ENCODE measurements at regions not wholly inside any gene's neighbourhood (a gene's known extent, or its start where the extent isn't known, plus 50 kb on each side); places are given as distances from the start of the nearest gene placed in this dataset.
A peak's percentile ranks its signal among the peaks of the same experiment; 100 is the strongest.

GRCh38 chr6:40799296-40800140 lies 212.4 kb upstream of the LRFN2 start:
- WGBS, 2 donors: 65 to 77% methylated on average over 8 of the region's 8 CpGs
- no peaks in the 10 kb centered on the region for H3K27me3 ChIP-seq (ENCODE audit: control insufficient read depth in 1 of 2, insufficient read depth in 2 of 2, low read length in 2 of 2)
- peaks cover 6 to 11% of the 10 kb centered on the region in 2 donors for H3K4me1 ChIP-seq (ENCODE audit: control insufficient read depth in 2 of 2, insufficient read depth in 2 of 2, low read length in 1 of 2)

GRCh38 chr6:40798069-40798770 lies 211.1 kb upstream of the LRFN2 start:
- H3K36me3 ChIP-seq (ENCODE audit: control insufficient read depth in 2 of 2, insufficient read depth in 2 of 2, low read length in 1 of 2): no peaks in the 10 kb centered on the region
- WGBS, 2 donors: 85% methylated on average over 7 of the region's 7 CpGs
- H3K27ac ChIP-seq (ENCODE audit: low read depth in 2 of 2, low read length in 1 of 2): no peak overlapping the region
- peaks cover 6 to 14% of the 10 kb centered on the region in 2 donors for H3K4me1 ChIP-seq (ENCODE audit: control insufficient read depth in 2 of 2, insufficient read depth in 2 of 2, low read length in 1 of 2)
- no peaks in the 10 kb centered on the region for H3K27me3 ChIP-seq (ENCODE audit: control insufficient read depth in 1 of 2, insufficient read depth in 2 of 2, low read length in 2 of 2)
- H3K4me3 ChIP-seq (ENCODE audit: low read depth in 1 of 2, low read length in 2 of 2): no peak overlapping the region
- H3K9me3 ChIP-seq (ENCODE audit: control insufficient read depth in 2 of 2, insufficient read depth in 1 of 2, low read depth in 1 of 2, low read length in 1 of 2): no peaks in the 10 kb centered on the region

More at GRCh38 chr6:40799296-40800140, 212.4 kb upstream of the LRFN2 start:
- Histone ChIP-seq H3K27ac (ENCODE audit: low read depth in 2 of 2, low read length in 1 of 2) (no peak overlapping the region), H3K36me3 (ENCODE audit: control insufficient read depth in 2 of 2, insufficient read depth in 2 of 2, low read length in 1 of 2) (no peaks in the 10 kb centered on the region), H3K4me3 (ENCODE audit: low read depth in 1 of 2, low read length in 2 of 2) (no peak overlapping the region), H3K9me3 (ENCODE audit: control insufficient read depth in 2 of 2, insufficient read depth in 1 of 2, low read depth in 1 of 2, low read length in 1 of 2) (no peaks in the 10 kb centered on the region)

- Histone ChIP-seq H3K27me3 (ENCODE audit: control insufficient read depth in 1 of 2, insufficient read depth in 2 of 2, low read length in 2 of 2) (no peaks in the 10 kb centered on the region), H3K9me3 (ENCODE audit: control insufficient read depth in 2 of 2, insufficient read depth in 1 of 2, low read depth in 1 of 2, low read length in 1 of 2) (no peaks in the 10 kb centered on the region), H3K4me3 (ENCODE audit: low read depth in 1 of 2, low read length in 2 of 2) (no peak overlapping the region), H3K36me3 (ENCODE audit: control insufficient read depth in 2 of 2, insufficient read depth in 2 of 2, low read length in 1 of 2) (no peaks in the 10 kb centered on the region), H3K4me1 (ENCODE audit: control insufficient read depth in 2 of 2, insufficient read depth in 2 of 2, low read length in 1 of 2) (peaks cover 2 to 7% of the 10 kb centered on the region in 2 donors), H3K27ac (ENCODE audit: low read depth in 2 of 2, low read length in 1 of 2) (no peak overlapping the region)
- 73 to 74% methylated on average over 14 of the region's 14 CpGs for WGBS, 2 donors
Measured at GRCh38 chr6:40796260-40797221, 209.4 kb upstream of the LRFN2 start.

GRCh38 chr6:40794586-40794985 lies 207.4 kb upstream of the LRFN2 start:
- H3K4me1 ChIP-seq (ENCODE audit: control insufficient read depth in 2 of 2, insufficient read depth in 2 of 2, low read length in 1 of 2): peaks cover 2 to 11% of the 10 kb centered on the region in 2 donors
- WGBS, 2 donors: 42 to 57% methylated on average over 2 of the region's 2 CpGs
- no peaks in the 10 kb centered on the region for H3K36me3 ChIP-seq (ENCODE audit: control insufficient read depth in 2 of 2, insufficient read depth in 2 of 2, low read length in 1 of 2)
- H3K27me3 ChIP-seq (ENCODE audit: control insufficient read depth in 1 of 2, insufficient read depth in 2 of 2, low read length in 2 of 2): no peaks in the 10 kb centered on the region
- H3K9me3 ChIP-seq (ENCODE audit: control insufficient read depth in 2 of 2, insufficient read depth in 1 of 2, low read depth in 1 of 2, low read length in 1 of 2): no peaks in the 10 kb centered on the region
- peak overlapping the region; percentile 51 to 72 for H3K27ac ChIP-seq (ENCODE audit: low read depth in 2 of 2, low read length in 1 of 2)
- no peak overlapping the region for H3K4me3 ChIP-seq (ENCODE audit: low read depth in 1 of 2, low read length in 2 of 2)

- Histone ChIP-seq H3K4me1 (ENCODE audit: control insufficient read depth in 2 of 2, insufficient read depth in 2 of 2, low read length in 1 of 2) (peaks cover 2 to 19% of the 10 kb centered on the region in 2 donors), H3K4me3 (ENCODE audit: low read depth in 1 of 2, low read length in 2 of 2) (no peak overlapping the region), H3K27me3 (ENCODE audit: control insufficient read depth in 1 of 2, insufficient read depth in 2 of 2, low read length in 2 of 2) (no peaks in the 10 kb centered on the region), H3K27ac (ENCODE audit: low read depth in 2 of 2, low read length in 1 of 2) (peak overlapping the region; percentile 35 to 57), H3K9me3 (ENCODE audit: control insufficient read depth in 2 of 2, insufficient read depth in 1 of 2, low read depth in 1 of 2, low read length in 1 of 2) (no peaks in the 10 kb centered on the region), H3K36me3 (ENCODE audit: control insufficient read depth in 2 of 2, insufficient read depth in 2 of 2, low read length in 1 of 2) (no peaks in the 10 kb centered on the region)
- WGBS, 2 donors: 95 to 97% methylated on average over 2 of the region's 2 CpGs
Measured at GRCh38 chr6:40792183-40792582, 205.0 kb upstream of the LRFN2 start.

GRCh38 chr6:40791004-40791403 lies 203.8 kb upstream of the LRFN2 start:
- Histone ChIP-seq H3K36me3 (ENCODE audit: control insufficient read depth in 2 of 2, insufficient read depth in 2 of 2, low read length in 1 of 2) (no peaks in the 10 kb centered on the region), H3K9me3 (ENCODE audit: control insufficient read depth in 2 of 2, insufficient read depth in 1 of 2, low read depth in 1 of 2, low read length in 1 of 2) (no peaks in the 10 kb centered on the region), H3K4me1 (ENCODE audit: control insufficient read depth in 2 of 2, insufficient read depth in 2 of 2, low read length in 1 of 2) (peaks cover 2 to 17% of the 10 kb centered on the region in 2 donors), H3K4me3 (ENCODE audit: low read depth in 1 of 2, low read length in 2 of 2) (no peak overlapping the region), H3K27ac (ENCODE audit: low read depth in 2 of 2, low read length in 1 of 2) (peak overlapping the region; percentile 55 to 80), H3K27me3 (ENCODE audit: control insufficient read depth in 1 of 2, insufficient read depth in 2 of 2, low read length in 2 of 2) (no peaks in the 10 kb centered on the region)
- WGBS, 2 donors: 25 to 41% methylated on average over 4 of the region's 4 CpGs

- Histone ChIP-seq H3K4me3 (ENCODE audit: low read depth in 1 of 2, low read length in 2 of 2) (no peak overlapping the region), H3K27ac (ENCODE audit: low read depth in 2 of 2, low read length in 1 of 2) (peak overlapping the region; percentile 39 to 89), H3K4me1 (ENCODE audit: control insufficient read depth in 2 of 2, insufficient read depth in 2 of 2, low read length in 1 of 2) (peaks cover 0 to 17% of the 10 kb centered on the region in 2 donors), H3K27me3 (ENCODE audit: control insufficient read depth in 1 of 2, insufficient read depth in 2 of 2, low read length in 2 of 2) (no peaks in the 10 kb centered on the region), H3K9me3 (ENCODE audit: control insufficient read depth in 2 of 2, insufficient read depth in 1 of 2, low read depth in 1 of 2, low read length in 1 of 2) (no peaks in the 10 kb centered on the region), H3K36me3 (ENCODE audit: control insufficient read depth in 2 of 2, insufficient read depth in 2 of 2, low read length in 1 of 2) (no peaks in the 10 kb centered on the region)
- WGBS, 2 donors: 34 to 41% methylated on average over 11 of the region's 11 CpGs
Measured at GRCh38 chr6:40788661-40789655, 201.8 kb upstream of the LRFN2 start.

- Histone ChIP-seq H3K4me3 (ENCODE audit: low read depth in 1 of 2, low read length in 2 of 2) (no peak overlapping the region), H3K9me3 (ENCODE audit: control insufficient read depth in 2 of 2, insufficient read depth in 1 of 2, low read depth in 1 of 2, low read length in 1 of 2) (no peaks in the 10 kb centered on the region), H3K36me3 (ENCODE audit: control insufficient read depth in 2 of 2, insufficient read depth in 2 of 2, low read length in 1 of 2) (no peaks in the 10 kb centered on the region), H3K27me3 (ENCODE audit: control insufficient read depth in 1 of 2, insufficient read depth in 2 of 2, low read length in 2 of 2) (no peaks in the 10 kb centered on the region), H3K27ac (ENCODE audit: low read depth in 2 of 2, low read length in 1 of 2) (no peak overlapping the region), H3K4me1 (ENCODE audit: control insufficient read depth in 2 of 2, insufficient read depth in 2 of 2, low read length in 1 of 2) (no peaks in the 10 kb centered on the region)
- WGBS, 2 donors: 73 to 74% methylated on average over 3 of the region's 3 CpGs
Measured at GRCh38 chr6:40782355-40782754, 195.2 kb upstream of the LRFN2 start.
